Testis (tissue), 2 donors: ENCODE measurements at regions not wholly inside any gene's neighbourhood (a gene's known extent, or its start where the extent isn't known, plus 50 kb on each side); places are given as distances from the start of the nearest gene placed in this dataset.

ENCODE experiments used
- DNase-seq: peaks from one replicate; pipeline ENCODE4 v3.0.0-alpha.2; 2019
- H3K27ac ChIP-seq, 2 donors: fragments of 200-600 bp; sonication (generic); one replicate each; pipeline ENCODE4 v1.5.1; 2019
- H3K27me3 ChIP-seq: fragments of 200-600 bp; sonication (generic); one replicate; pipeline ENCODE4 v1.5.1; 2019
- H3K36me3 ChIP-seq: fragments of 200-600 bp; sonication (generic); one replicate; pipeline ENCODE4 v1.5.1; 2017; ENCODE audit warnings: low read depth; ENCODE audit errors: missing control alignments
- H3K4me1 ChIP-seq: fragments of 200-600 bp; sonication (generic); one replicate; pipeline ENCODE4 v1.5.1; 2019
- H3K4me3 ChIP-seq, 2 donors: fragments of 200-600 bp; sonication (generic); one replicate each; pipeline ENCODE4 v1.5.1; 2017 to 2019
- H3K9me3 ChIP-seq: fragments of 200-600 bp; sonication (generic); one replicate; pipeline ENCODE4 v1.5.1; 2017
- POLR2A ChIP-seq: fragments of 450-650 bp; IDR thresholded peaks from one replicate; pipeline ENCODE4 v1.6.1; 2017; ENCODE audit warnings: antibody characterized with exemption, mild to moderate bottlenecking, moderate library complexity
- WGBS, 2 donors: methylation state at CpG; one replicate each; pipeline ENCODE4 v1.1.5; 2018; 5-methylcytosine and 5-hydroxymethylcytosine counted together
- intact Hi-C: fragments of 100-400 bp; cut with DNase I; formaldehyde crosslinking; loops from one replicate; pipeline ENCODE4 v1.15.1; 2023; ENCODE audit warnings: low total_unique reads
- TF ChIP-seq, protein P1 (sequence below), 3 experiments: fragments of 450-650 bp in 2 of 3; fragments of 200-600 bp in 1 of 3; sonication (generic) in 1 of 3; IDR thresholded peaks; one replicate each; pipeline ENCODE4 v1.5.1; 2016 to 2019; ENCODE audit warnings: antibody characterized with exemption in 3 of 3, mild to moderate bottlenecking in 2 of 3, moderate library complexity in 1 of 3

DNA sequence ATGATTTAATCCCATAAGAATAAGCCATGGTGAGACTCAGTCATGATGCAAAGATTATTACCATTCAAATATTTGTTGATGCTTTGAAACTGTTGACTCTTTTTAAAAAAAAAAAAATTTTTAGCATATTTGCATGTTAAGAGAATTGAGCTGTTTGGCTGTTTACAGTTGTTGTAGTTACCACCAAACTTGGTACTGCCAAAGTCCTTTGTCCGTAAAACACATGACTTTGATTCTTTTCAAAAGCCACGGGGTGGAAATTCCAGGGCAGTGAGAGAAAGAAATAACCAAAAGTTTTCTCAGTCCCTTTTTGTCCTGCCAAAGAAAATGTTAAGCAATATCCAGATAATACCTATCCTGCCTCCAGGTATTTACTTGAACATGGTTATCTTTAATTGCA lies 474.8 kb downstream of the METTL4 start:
- Histone ChIP-seq H3K4me1 (no peaks in the 10 kb centered on the region), H3K27ac (no peak overlapping the region), H3K4me3 (no peak overlapping the region), H3K9me3 (no peaks in the 10 kb centered on the region), H3K27me3 (no peaks in the 10 kb centered on the region), H3K36me3 (no peaks in the 10 kb centered on the region)
- no peak for DNase-seq
- WGBS, 2 donors: 83 to 88% methylated on average over 2 of the region's 2 CpGs
- TF ChIP-seq, protein P1, sequence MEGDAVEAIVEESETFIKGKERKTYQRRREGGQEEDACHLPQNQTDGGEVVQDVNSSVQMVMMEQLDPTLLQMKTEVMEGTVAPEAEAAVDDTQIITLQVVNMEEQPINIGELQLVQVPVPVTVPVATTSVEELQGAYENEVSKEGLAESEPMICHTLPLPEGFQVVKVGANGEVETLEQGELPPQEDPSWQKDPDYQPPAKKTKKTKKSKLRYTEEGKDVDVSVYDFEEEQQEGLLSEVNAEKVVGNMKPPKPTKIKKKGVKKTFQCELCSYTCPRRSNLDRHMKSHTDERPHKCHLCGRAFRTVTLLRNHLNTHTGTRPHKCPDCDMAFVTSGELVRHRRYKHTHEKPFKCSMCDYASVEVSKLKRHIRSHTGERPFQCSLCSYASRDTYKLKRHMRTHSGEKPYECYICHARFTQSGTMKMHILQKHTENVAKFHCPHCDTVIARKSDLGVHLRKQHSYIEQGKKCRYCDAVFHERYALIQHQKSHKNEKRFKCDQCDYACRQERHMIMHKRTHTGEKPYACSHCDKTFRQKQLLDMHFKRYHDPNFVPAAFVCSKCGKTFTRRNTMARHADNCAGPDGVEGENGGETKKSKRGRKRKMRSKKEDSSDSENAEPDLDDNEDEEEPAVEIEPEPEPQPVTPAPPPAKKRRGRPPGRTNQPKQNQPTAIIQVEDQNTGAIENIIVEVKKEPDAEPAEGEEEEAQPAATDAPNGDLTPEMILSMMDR (IDR thresholded peaks at IDR 0.05): no peak
- no peak for TF ChIP-seq POLR2A
- intact Hi-C loops: no loop called here

DNA sequence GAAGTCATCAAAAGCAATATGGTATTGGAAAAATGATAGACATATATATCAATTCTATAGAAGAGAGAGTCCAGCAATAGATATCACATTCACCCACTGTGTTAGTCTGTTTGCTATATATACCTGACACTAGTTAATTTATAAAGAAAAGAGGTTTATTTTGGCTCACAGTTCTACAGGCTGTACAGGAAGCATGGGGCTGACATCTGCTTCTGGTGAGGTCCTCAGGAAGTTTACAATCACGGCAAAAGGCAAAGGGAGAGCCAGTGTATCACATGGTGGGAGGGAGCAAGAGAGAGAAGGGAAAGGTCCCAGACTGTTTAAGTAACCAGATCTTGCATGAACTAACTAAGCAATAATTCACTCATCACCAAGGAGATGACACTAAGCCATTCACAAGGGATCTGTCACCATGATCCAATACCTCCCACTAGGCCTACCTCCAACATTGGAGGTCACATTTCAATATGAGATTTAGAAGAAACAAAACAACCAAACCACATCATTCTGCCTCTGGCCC lies 470.6 kb downstream of the METTL4 start:
- no peak for TF ChIP-seq POLR2A
- TF ChIP-seq, protein P1 (IDR thresholded peaks at IDR 0.05): no peak
- H3K4me1 ChIP-seq: no peaks in the 10 kb centered on the region
- no peak overlapping the region for H3K27ac ChIP-seq
- no peaks in the 10 kb centered on the region for H3K9me3 ChIP-seq
- H3K27me3 ChIP-seq: no peaks in the 10 kb centered on the region
- intact Hi-C loops: no loop called here
- no peaks in the 10 kb centered on the region for H3K36me3 ChIP-seq
- no peak overlapping the region for H3K4me3 ChIP-seq
- WGBS, 2 donors: 67% methylated on average over 1 of the region's 1 CpG
- no peak for DNase-seq

DNA sequence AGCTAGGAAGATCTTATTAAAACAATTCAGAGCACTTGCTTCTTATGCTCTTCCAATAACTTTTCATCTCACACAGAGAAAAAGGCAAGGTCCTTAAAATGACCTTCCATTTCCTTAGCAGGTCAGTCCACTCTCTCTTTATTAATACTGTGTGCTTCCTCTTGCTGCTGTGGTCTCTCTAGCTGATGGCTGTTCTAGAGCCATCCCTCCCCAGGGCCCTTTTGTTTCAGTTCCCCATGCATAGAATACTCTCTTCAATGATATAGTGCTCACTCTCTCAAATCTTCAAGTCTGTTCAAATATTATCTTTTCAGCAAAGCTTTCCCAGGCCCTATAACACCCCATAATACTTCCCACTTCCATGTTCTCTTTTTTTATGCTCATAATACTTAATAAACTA lies 469.3 kb downstream of the METTL4 start:
- no peaks in the 10 kb centered on the region for H3K27me3 ChIP-seq
- H3K36me3 ChIP-seq: no peaks in the 10 kb centered on the region
- H3K4me3 ChIP-seq: no peak overlapping the region
- no peak for TF ChIP-seq POLR2A
- no peaks in the 10 kb centered on the region for H3K9me3 ChIP-seq
- H3K27ac ChIP-seq: no peak overlapping the region
- no peaks in the 10 kb centered on the region for H3K4me1 ChIP-seq
- intact Hi-C loops: no loop called here
- no peak for DNase-seq

DNA sequence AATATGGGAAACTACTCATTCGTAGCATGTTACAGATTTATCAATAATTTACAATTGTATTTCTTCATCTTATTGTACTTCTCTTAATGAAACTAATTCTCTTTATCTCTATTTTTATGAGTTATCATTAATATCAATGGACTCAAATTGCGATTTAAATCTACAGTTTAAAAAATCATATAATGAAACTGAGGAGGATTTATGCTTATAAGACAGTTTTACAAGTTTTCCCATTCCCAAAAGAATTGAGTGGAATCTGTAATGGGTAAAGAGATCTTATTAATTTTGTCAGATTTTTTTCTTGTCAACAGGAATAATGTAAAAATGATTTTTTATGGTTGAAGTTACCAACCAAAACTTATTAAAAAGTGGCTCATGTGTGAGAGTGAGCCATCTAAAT lies 468.0 kb downstream of the METTL4 start:
- no peaks in the 10 kb centered on the region for H3K36me3 ChIP-seq
- H3K27me3 ChIP-seq: no peaks in the 10 kb centered on the region
- DNase-seq: no peak
- TF ChIP-seq, protein P1 (IDR thresholded peaks at IDR 0.05): no peak
- TF ChIP-seq POLR2A: no peak
- no peak overlapping the region for H3K4me3 ChIP-seq
- H3K9me3 ChIP-seq: no peaks in the 10 kb centered on the region
- no peaks in the 10 kb centered on the region for H3K4me1 ChIP-seq
- WGBS, 2 donors: 67 to 75% methylated on average over 2 of the region's 2 CpGs
- intact Hi-C loops: no loop called here
- H3K27ac ChIP-seq: no peak overlapping the region

DNA sequence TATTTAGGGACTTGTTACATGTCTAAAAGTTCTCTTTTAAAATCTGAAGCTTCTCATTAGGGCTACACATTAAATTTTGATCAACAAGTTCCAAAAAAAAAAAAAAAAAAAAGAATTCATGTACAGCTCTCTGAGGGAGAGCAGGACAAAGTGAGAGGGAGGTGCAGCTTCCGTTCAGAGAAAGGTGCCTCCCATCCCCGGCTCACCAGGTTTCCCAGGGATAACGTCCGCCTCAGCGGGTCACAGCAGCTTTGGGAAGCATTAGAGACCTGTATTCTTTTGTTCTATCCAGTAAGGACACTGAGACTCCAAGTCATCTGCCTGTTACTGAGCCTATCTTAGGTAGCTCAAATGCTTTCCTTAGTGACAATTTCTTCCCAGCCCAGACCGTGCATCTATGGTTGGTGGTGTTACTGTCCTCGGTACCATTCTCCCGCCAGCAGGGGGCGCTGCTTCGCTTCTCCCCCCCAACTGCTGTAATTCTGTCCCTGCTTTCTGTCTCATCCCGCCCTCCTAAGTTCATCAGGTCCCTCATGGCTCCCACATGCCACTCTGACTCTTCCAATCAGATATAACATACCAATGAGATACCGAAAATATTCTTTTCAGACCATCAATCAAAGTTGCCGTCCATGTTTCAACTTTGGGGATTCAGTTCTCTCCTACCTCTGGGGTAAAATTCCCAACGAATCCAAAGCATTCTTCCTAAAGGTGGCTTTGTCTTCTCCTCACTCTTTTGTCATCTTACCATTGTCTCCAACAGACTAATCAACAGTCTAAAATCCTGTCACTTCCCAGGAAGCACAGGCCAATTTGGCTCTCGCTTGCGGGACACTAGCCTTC lies 466.5 kb downstream of the METTL4 start:
- Histone ChIP-seq H3K4me1 (no peaks in the 10 kb centered on the region), H3K27me3 (no peaks in the 10 kb centered on the region), H3K9me3 (no peaks in the 10 kb centered on the region), H3K36me3 (no peaks in the 10 kb centered on the region), H3K27ac (no peak overlapping the region), H3K4me3 (no peak overlapping the region)
- TF ChIP-seq, protein P1 (IDR thresholded peaks at IDR 0.05): peak; percentile 71 to 81 (median 77)
- TF ChIP-seq POLR2A: no peak
- peak; percentile 86 for DNase-seq
- WGBS, 2 donors: 30 to 42% methylated on average over 16 of the region's 16 CpGs
- intact Hi-C loops: no loop called here
